ENCODE measurements at regions not wholly inside any gene's neighbourhood (a gene's known extent, or its start where the extent isn't known, plus 50 kb on each side); places are given as distances from the start of the nearest gene placed in this dataset.

DNA sequence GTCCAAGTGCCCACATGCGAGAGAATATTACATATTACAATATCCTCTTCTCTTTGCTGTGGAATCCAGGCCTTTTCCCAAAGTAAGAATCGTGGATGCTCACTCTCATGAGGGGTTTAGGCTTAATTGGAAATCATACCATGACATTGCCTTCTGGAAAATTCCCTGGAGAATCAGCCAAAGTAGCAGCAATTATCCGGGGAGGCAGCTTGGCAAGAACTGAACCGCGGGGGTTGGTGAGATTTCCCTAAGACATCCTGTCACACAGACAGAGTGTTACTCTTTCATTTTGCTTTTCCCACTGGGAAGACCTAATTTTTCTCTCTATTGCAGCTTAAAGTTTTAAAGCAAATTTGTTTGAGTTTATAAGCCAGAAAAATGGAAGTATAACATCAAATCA, 463.6 kb upstream of the DPP6 start:
- POLR2A ChIA-PET = no interaction called here
- Mint-ChIP-seq H3K4me1 (no peaks in the 10 kb centered on the region), H3K4me3 (no peak overlapping the region), H3K27me3 (no peaks in the 10 kb centered on the region), H3K9me3 (ENCODE audit: low read depth) (peaks cover 4% of the 10 kb centered on the region), H3K27ac (no peak overlapping the region), H3K36me3 (ENCODE audit: low read depth) (no peaks in the 10 kb centered on the region)
- CTCF ChIA-PET = no interaction called here
- intact Hi-C loops (cut with DNase I, micrococcal nuclease) = no loop called here
- no peak for ATAC-seq
- DNase-seq = no peak

DNA sequence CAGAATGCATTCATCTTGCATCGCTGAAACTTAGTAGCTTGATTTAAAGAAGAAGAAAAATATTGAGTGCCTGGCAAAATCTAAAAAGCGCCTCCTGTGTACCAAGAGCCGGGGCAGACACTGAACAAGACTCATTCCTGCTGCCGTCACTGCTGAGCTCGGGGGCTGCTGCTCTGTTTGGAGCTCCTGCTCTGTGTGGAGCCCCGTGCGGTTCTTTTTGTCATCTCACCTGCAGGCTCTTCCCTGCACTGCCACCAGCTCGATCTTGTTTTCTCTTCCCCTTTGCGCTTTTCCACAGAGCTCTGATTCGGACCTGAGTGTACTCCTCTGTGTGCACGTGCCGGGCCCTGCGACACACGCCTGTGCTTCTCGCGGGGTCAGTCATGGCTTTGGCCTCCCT, 462.1 kb upstream of the DPP6 start:
- ChIA-PET CTCF (no interaction called here), POLR2A (no interaction called here)
- H3K4me1 Mint-ChIP-seq = no peaks in the 10 kb centered on the region
- H3K27ac Mint-ChIP-seq = no peak overlapping the region
- no peak for ATAC-seq
- peaks cover 4% of the 10 kb centered on the region for H3K9me3 Mint-ChIP-seq (ENCODE audit: low read depth)
- H3K27me3 Mint-ChIP-seq = no peaks in the 10 kb centered on the region
- H3K4me3 Mint-ChIP-seq = no peak overlapping the region
- H3K36me3 Mint-ChIP-seq (ENCODE audit: low read depth) = no peaks in the 10 kb centered on the region
- no peak for DNase-seq
- intact Hi-C loops (cut with DNase I, micrococcal nuclease) = no loop called here

DNA sequence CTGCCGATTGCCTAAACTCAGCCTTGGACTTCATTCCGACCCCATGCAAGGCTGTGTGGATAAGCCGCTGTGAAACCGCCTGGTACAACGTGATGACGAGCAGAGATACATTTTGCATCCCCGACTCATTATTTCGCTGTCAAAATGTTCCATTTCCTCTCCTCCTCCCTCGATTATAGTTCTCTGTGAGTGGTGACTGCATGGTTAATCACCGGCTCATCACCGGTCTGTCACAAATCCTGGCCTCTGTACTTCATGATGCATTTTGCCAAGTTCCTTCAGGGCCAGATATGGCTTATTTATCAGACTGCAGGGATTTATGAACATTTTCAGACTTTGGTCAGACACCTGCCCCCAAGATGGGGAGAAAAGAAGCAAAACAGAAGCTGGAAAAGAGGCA, 461.6 kb upstream of the DPP6 start:
- H3K9me3 Mint-ChIP-seq (ENCODE audit: low read depth) = peaks cover 6% of the 10 kb centered on the region
- POLR2A ChIA-PET = no interaction called here

DNA sequence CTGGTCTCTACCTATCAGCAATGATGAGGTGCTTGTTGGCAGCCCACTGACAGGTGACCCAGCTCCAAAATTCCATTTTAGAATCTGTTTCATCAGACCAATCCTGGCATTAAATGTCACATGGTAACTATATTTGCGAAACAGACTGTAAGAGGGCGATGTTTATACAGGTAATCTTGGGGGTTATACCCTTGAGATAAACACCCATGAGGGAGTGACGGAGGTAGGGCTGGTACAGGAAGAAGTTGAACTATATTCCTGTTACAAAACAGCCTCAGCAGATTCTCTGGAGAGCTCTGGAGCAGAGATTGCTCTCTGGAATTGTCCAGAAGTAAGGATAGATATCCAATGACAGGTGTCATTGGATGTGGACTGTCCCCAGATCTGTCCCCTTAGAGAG, 444.8 kb upstream of the DPP6 start:
- no peaks in the 10 kb centered on the region for H3K4me1 Mint-ChIP-seq
- H3K36me3 Mint-ChIP-seq (ENCODE audit: low read depth) = no peaks in the 10 kb centered on the region
- ATAC-seq (no peak), DNase-seq (no peak)
- H3K4me3 Mint-ChIP-seq = no peak overlapping the region
- no peaks in the 10 kb centered on the region for H3K27me3 Mint-ChIP-seq
- intact Hi-C loops (cut with DNase I, micrococcal nuclease) = no loop called here
- no peak overlapping the region for H3K27ac Mint-ChIP-seq
- POLR2A ChIA-PET = no interaction called here
- H3K9me3 Mint-ChIP-seq (ENCODE audit: low read depth) = peaks cover 13% of the 10 kb centered on the region
- CTCF ChIA-PET = interaction anchor here (0.6 kb wide), 1 partner anchor 20 kb away, joined by 3 read pairs; no protein-coding TSS in a partner anchor

More for the DNA sequence above, 461.6 kb upstream of the DPP6 start:
- no peak overlapping the region for H3K4me3 Mint-ChIP-seq
- ATAC-seq = no peak
- no peaks in the 10 kb centered on the region for H3K36me3 Mint-ChIP-seq (ENCODE audit: low read depth)
- no peaks in the 10 kb centered on the region for H3K27me3 Mint-ChIP-seq
- H3K4me1 Mint-ChIP-seq = no peaks in the 10 kb centered on the region
- CTCF ChIA-PET = no interaction called here
- H3K27ac Mint-ChIP-seq = no peak overlapping the region
- intact Hi-C loops (cut with DNase I, micrococcal nuclease) = no loop called here
- DNase-seq = no peak

DNA sequence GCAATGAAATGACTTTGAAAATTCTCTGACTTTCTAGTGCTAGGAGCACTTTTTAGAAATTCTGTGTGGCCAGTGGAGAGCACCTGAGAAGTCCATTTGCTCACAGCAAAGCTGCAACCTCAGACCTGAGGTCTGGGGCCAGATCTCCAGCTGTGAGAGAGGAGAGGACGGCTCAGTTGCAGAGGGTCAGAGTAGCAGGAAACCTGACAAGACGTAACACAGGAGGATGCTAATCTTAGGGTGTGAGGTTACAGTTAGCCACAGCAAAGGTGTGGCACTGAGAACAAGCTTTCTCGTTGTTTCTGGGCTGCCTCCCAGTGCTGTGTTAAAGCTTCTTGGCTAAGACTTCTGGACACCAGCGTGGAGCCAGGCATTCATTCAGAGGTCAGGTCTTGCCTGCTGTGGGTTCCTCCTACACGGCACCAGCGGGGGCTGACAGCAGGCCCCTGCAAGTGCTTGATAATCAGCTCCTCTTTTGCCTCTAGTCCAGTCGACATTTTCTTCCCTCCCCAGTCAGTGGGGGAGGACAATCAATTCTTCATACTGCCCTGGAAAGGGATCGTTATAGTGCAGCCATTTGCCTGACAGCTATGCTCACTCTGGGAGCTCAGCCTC, 435.4 kb upstream of the DPP6 start:
- Mint-ChIP-seq H3K27ac (no peak overlapping the region), H3K9me3 (ENCODE audit: low read depth) (peaks cover 2% of the 10 kb centered on the region), H3K4me3 (no peak overlapping the region), H3K36me3 (ENCODE audit: low read depth) (no peaks in the 10 kb centered on the region), H3K4me1 (no peaks in the 10 kb centered on the region), H3K27me3 (no peaks in the 10 kb centered on the region)
- CTCF ChIA-PET = no interaction called here
- POLR2A ChIA-PET = no interaction called here
- no peak for ATAC-seq
- intact Hi-C loops (cut with DNase I, micrococcal nuclease) = no loop called here
- DNase-seq = no peak

DNA sequence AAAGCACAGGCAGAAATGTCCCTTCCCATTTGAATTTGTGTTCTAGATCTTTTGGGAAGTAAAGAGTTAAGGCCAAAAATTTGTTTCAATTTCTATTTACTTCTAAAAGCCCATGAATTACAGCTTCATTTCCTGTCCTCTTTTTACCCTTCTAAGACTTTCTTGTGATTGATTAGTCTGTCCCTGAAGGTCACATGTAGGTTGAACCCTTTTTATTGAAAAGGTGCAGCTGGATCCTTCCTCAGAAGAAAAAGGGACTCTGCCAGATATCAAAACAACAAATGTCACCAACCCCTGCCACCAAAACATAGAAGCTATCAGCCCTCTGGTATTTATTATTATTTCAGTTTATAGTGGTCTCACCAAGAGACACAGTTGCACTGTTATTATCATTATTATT, 424.9 kb upstream of the DPP6 start:
- Mint-ChIP-seq H3K4me1 (no peaks in the 10 kb centered on the region), H3K9me3 (ENCODE audit: low read depth) (peaks cover 9% of the 10 kb centered on the region), H3K27me3 (no peaks in the 10 kb centered on the region), H3K27ac (no peak overlapping the region), H3K4me3 (no peak overlapping the region), H3K36me3 (ENCODE audit: low read depth) (no peaks in the 10 kb centered on the region)
- CTCF ChIA-PET = interaction anchor here (0.7 kb wide), 1 partner anchor 20 kb away, joined by 3 read pairs; no protein-coding TSS in a partner anchor
- no peak for DNase-seq
- ATAC-seq = no peak
- intact Hi-C loops (cut with DNase I, micrococcal nuclease) = no loop called here
- POLR2A ChIA-PET = no interaction called here

DNA sequence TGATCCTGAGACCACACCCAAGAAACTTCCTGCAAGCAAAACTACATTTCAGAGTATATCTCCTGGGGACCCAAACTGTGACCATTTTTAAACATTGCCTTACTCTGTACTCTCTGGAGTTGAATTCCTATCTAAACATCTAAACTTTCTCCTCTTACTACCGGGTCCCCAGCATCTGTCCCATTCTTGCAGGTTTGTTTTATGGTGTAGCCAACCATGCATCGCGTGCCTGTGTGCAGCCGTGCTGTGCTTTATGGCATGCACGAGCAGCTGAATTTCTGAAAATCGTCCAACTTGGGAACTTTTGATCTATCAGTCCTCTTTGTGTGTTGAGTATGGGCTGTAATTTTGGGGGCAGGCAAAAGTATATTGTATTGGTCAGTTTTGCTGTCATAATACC, 423.8 kb upstream of the DPP6 start:
- H3K9me3 Mint-ChIP-seq (ENCODE audit: low read depth) = peaks cover 9% of the 10 kb centered on the region
- intact Hi-C loops (cut with DNase I, micrococcal nuclease) = no loop called here
- no peak for DNase-seq
- no peaks in the 10 kb centered on the region for H3K4me1 Mint-ChIP-seq
- no peak for ATAC-seq
- H3K36me3 Mint-ChIP-seq (ENCODE audit: low read depth) = no peaks in the 10 kb centered on the region
- H3K27me3 Mint-ChIP-seq = no peaks in the 10 kb centered on the region
- H3K4me3 Mint-ChIP-seq = no peak overlapping the region
- H3K27ac Mint-ChIP-seq = no peak overlapping the region
- POLR2A ChIA-PET = no interaction called here
- CTCF ChIA-PET = no interaction called here

DNA sequence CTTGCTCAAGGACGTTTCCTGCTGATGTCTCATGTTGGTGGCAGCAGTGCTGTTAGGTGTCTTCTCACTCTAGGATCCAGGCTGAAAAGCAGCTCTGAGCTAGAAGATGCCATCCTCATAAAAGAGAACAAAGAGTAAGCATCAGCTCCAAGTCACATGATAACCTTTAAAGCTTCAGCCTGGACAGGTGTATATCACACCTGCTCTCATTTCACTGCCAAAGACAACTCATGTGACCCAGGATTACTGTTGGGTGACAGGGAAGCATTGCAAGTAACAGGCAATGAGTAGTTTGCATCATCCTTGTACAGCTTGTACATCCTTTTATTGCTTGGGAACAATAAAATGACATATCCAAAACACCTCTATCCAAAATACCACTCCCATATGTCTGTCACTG, 423.4 kb upstream of the DPP6 start:
- Mint-ChIP-seq H3K4me3 (no peak overlapping the region), H3K9me3 (ENCODE audit: low read depth) (peaks cover 9% of the 10 kb centered on the region), H3K27ac (no peak overlapping the region), H3K27me3 (no peaks in the 10 kb centered on the region), H3K4me1 (no peaks in the 10 kb centered on the region), H3K36me3 (ENCODE audit: low read depth) (no peaks in the 10 kb centered on the region)
- DNase-seq (no peak), ATAC-seq (no peak)
- intact Hi-C loops (cut with DNase I, micrococcal nuclease) = no loop called here
- ChIA-PET CTCF (no interaction called here), POLR2A (no interaction called here)

DNA sequence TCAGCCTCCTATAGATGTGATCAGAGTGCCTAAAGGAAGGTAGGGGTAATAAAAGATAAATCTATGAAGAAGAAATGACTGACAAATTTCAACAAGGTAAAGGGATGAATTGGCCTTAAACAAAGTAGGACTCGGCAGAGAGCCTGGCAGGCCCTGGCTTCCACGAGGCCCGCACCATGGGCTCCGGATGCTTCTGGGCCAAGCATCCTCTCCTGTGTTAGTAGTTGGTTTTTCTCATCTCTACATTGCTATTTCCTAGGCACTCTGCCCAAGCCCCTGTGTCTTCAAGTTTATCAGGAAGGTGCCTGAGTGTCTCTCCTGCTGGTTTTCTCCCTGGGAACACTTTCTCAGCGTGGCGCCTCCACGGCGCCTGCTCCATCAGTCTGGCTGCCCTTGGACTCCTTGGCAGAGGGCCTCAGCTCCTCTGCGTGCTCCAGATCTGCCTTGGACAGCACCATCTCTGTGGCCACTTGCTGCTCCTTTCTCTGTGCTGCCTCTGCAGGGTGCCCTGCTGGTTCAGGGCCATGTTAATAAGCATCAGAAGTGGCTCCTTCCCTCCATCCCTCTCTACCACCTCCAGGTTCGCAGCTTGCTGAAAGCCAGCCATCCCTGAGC, 413.3 kb upstream of the DPP6 start:
- intact Hi-C loops (cut with DNase I, micrococcal nuclease) = no loop called here
- H3K4me3 Mint-ChIP-seq = no peak overlapping the region
- no peak overlapping the region for H3K27ac Mint-ChIP-seq
- POLR2A ChIA-PET = no interaction called here
- peaks cover 19% of the 10 kb centered on the region for H3K9me3 Mint-ChIP-seq (ENCODE audit: low read depth)
- DNase-seq = no peak
- no peaks in the 10 kb centered on the region for H3K27me3 Mint-ChIP-seq
- ATAC-seq = no peak
- no peaks in the 10 kb centered on the region for H3K4me1 Mint-ChIP-seq
- CTCF ChIA-PET = interaction anchor here (0.6 to 0.7 kb wide), 2 partner anchors 10 to 807 kb away, joined by 3 read pairs; no protein-coding TSS in a partner anchor
- peaks cover 2% of the 10 kb centered on the region for H3K36me3 Mint-ChIP-seq (ENCODE audit: low read depth)

DNA sequence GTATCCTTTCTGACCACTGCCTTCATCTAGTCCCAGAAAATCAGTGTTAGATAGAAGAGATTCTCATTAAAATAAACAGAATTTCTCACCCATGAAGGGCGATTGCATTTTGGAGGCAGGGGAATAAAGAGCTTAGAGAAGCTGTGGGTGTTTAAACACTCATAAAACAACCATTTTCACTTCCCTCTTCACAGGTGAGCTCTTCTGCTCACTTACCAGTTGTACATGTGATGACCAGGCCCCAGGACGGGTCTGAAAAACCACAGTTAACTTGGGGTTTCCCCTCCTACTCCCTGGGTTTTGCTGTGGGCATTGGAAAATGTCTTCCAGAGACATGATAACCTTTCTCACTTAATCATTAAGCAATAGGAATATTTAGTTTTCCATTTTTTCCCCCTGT, 411.6 kb upstream of the DPP6 start:
- Mint-ChIP-seq H3K9me3 (ENCODE audit: low read depth) (peaks cover 19% of the 10 kb centered on the region), H3K27ac (no peak overlapping the region), H3K27me3 (no peaks in the 10 kb centered on the region), H3K4me3 (no peak overlapping the region), H3K36me3 (ENCODE audit: low read depth) (peaks cover 2% of the 10 kb centered on the region), H3K4me1 (no peaks in the 10 kb centered on the region)
- intact Hi-C loops (cut with DNase I, micrococcal nuclease) = no loop called here
- POLR2A ChIA-PET = no interaction called here
- ATAC-seq (no peak), DNase-seq (no peak)
- CTCF ChIA-PET = no interaction called here

DNA sequence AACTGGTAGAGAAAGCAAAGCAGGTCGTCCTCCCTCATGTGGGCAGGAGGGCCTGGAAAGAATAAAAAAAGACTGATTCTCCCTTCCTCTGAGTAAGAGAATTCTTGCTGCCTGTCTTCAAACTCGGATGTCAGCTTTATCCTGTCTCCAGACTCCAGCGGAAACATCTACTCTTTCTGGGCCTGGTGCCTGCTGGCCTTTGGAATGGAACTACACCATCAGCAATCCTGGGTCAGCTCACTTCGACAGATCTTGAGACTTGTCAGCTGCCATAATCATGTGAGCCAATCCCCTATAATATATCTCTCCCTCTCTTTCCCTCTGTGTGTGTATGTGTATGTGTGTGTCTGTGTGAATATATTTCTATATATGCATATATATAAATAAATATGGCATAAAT, 411.0 kb upstream of the DPP6 start:
- H3K4me1 Mint-ChIP-seq = no peaks in the 10 kb centered on the region
- DNase-seq = no peak
- peaks cover 21% of the 10 kb centered on the region for H3K9me3 Mint-ChIP-seq (ENCODE audit: low read depth)
- no peak overlapping the region for H3K4me3 Mint-ChIP-seq
- no peaks in the 10 kb centered on the region for H3K27me3 Mint-ChIP-seq
- CTCF ChIA-PET = interaction anchor here (0.6 kb wide), 1 partner anchor 233 kb away, joined by 3 read pairs; no protein-coding TSS in a partner anchor
- ATAC-seq = no peak
- peaks cover 2% of the 10 kb centered on the region for H3K36me3 Mint-ChIP-seq (ENCODE audit: low read depth)
- intact Hi-C loops (cut with DNase I, micrococcal nuclease) = no loop called here
- no peak overlapping the region for H3K27ac Mint-ChIP-seq
- POLR2A ChIA-PET = no interaction called here

DNA sequence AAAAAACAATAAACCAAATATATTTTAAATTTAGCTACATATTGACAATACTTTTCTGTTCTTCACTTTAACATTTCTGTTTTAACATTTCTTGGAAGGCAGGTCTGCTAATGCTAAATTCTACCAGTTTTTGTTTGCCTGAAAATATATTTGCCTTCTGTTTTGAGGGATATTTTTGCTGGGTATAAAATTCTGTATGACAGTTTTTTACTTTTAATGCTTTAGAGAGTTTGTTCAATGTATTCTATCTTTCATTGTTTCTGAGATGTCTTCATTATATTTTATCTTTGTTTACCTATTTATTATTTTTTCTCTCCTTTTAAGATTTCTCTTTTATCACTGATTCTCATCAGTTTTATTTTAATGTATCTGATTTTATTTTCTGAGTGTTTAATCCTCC, 409.2 kb upstream of the DPP6 start:
- Mint-ChIP-seq H3K36me3 (ENCODE audit: low read depth) (peaks cover 2% of the 10 kb centered on the region), H3K27me3 (no peaks in the 10 kb centered on the region), H3K9me3 (ENCODE audit: low read depth) (peaks cover 12% of the 10 kb centered on the region), H3K4me1 (no peaks in the 10 kb centered on the region), H3K4me3 (no peak overlapping the region), H3K27ac (no peak overlapping the region)
- no peak for DNase-seq
- POLR2A ChIA-PET = no interaction called here
- intact Hi-C loops (cut with DNase I, micrococcal nuclease) = no loop called here
- CTCF ChIA-PET = no interaction called here
- ATAC-seq = no peak

Data from activated CD4-positive, alpha-beta T cell treated with anti-CD3 and anti-CD28 coated beads for 36 hours (primary cell).